ENCODE measurements at regions not wholly inside any gene's neighbourhood (a gene's known extent, or its start where the extent isn't known, plus 50 kb on each side); places are given as distances from the start of the nearest gene placed in this dataset.

DNA sequence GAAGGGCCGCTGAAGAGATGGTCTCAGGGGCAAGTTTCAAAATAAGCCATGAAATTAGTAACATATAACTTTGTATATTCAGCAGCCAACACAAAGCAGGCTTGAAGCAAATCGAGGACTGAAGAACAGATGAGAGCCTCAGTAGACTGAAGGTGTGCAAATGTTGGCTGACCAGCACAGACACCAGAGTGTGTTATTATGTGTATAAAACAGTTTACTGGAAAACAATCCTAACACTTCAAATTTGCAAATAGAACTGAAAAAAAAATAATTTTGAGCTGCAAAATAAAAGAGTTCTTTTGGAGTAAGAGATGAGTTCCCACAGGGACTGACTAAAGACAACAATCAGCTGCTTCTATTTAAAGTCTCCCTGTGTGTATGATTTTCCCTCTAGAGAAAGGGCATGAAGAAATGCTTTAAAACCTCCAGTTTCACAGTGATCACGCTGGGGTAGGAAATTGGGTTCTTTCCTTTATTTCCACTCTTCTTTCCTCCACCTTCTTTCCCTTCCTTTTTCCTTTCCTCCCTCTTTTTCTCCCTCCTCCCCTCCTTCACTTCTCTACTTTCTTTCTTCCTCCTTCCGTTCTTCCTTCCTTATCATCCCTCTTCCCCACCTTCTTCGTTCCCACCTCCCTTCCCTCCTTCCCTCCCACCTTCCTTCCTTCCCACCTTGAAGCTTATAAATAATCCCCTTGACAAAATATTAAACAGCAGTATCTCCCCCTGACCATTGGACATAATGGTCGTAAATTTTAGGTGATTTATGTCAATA is 383.9 kb upstream of the DCN start:
- H3K9me3 ChIP-seq (ENCODE audit: control insufficient read depth in 4 of 4, low read length in 3 of 4): no peaks in the 10 kb centered on the region

DNA sequence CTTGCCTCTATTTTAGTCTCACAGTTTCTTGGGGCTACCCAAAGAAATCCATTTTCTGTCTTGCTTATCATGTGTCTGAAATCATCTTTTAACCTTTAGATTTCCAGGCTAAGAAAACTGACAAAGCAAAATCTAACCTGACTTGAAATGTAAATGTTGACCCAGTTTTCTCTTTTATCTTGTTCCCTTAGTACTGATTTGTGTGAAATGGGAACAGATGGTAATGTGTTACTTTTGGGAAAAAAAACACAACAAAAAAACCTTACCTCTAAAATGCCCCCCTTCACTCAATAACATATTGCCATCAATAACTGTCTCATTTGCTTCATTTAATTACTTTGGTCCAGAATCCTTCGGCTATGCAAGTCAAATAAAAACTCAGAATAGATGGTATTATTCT is 383.2 kb upstream of the DCN start:
- 86% methylated on average over 1 of the region's 1 CpG for WGBS
- TF ChIP-seq, protein P1, sequence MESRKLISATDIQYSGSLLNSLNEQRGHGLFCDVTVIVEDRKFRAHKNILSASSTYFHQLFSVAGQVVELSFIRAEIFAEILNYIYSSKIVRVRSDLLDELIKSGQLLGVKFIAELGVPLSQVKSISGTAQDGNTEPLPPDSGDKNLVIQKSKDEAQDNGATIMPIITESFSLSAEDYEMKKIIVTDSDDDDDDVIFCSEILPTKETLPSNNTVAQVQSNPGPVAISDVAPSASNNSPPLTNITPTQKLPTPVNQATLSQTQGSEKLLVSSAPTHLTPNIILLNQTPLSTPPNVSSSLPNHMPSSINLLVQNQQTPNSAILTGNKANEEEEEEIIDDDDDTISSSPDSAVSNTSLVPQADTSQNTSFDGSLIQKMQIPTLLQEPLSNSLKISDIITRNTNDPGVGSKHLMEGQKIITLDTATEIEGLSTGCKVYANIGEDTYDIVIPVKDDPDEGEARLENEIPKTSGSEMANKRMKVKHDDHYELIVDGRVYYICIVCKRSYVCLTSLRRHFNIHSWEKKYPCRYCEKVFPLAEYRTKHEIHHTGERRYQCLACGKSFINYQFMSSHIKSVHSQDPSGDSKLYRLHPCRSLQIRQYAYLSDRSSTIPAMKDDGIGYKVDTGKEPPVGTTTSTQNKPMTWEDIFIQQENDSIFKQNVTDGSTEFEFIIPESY (IDR thresholded peaks at IDR 0.05): no peak
- no peak for TF ChIP-seq HNF4G (IDR thresholded peaks at IDR 0.05)
- DNase-seq (ENCODE audit: low spot score): no peak
- Histone ChIP-seq H3K9ac (ENCODE audit: low read depth in 1 of 2, low read length in 2 of 2) (no peak overlapping the region), H3K27ac (ENCODE audit: low read depth in 1 of 2, low read length in 2 of 2) (no peak overlapping the region), H3K9me3 (ENCODE audit: control insufficient read depth in 4 of 4, low read length in 3 of 4) (no peaks in the 10 kb centered on the region), H3K36me3 (ENCODE audit: control insufficient read depth in 4 of 4, insufficient read depth in 3 of 4, low read depth in 1 of 4, low read length in 3 of 4) (no peaks in the 10 kb centered on the region), H3K4me1 (ENCODE audit: control insufficient read depth in 4 of 4, insufficient read depth in 4 of 4, low read length in 3 of 4) (no peaks in the 10 kb centered on the region), H3K4me3 (ENCODE audit: low read depth in 1 of 3, low read length in 3 of 3) (no peak overlapping the region), H3K27me3 (ENCODE audit: control insufficient read depth in 4 of 4, insufficient read depth in 4 of 4, low read length in 3 of 4) (no peaks in the 10 kb centered on the region)

More for the DNA sequence above, 383.9 kb upstream of the DCN start:
- H3K4me3 ChIP-seq (ENCODE audit: low read depth in 1 of 3, low read length in 3 of 3): no peak overlapping the region
- WGBS: 88% methylated on average over 6 of the region's 6 CpGs
- H3K36me3 ChIP-seq (ENCODE audit: control insufficient read depth in 4 of 4, insufficient read depth in 3 of 4, low read depth in 1 of 4, low read length in 3 of 4): no peaks in the 10 kb centered on the region
- no peak for DNase-seq (ENCODE audit: low spot score)
- TF ChIP-seq, protein P2, sequence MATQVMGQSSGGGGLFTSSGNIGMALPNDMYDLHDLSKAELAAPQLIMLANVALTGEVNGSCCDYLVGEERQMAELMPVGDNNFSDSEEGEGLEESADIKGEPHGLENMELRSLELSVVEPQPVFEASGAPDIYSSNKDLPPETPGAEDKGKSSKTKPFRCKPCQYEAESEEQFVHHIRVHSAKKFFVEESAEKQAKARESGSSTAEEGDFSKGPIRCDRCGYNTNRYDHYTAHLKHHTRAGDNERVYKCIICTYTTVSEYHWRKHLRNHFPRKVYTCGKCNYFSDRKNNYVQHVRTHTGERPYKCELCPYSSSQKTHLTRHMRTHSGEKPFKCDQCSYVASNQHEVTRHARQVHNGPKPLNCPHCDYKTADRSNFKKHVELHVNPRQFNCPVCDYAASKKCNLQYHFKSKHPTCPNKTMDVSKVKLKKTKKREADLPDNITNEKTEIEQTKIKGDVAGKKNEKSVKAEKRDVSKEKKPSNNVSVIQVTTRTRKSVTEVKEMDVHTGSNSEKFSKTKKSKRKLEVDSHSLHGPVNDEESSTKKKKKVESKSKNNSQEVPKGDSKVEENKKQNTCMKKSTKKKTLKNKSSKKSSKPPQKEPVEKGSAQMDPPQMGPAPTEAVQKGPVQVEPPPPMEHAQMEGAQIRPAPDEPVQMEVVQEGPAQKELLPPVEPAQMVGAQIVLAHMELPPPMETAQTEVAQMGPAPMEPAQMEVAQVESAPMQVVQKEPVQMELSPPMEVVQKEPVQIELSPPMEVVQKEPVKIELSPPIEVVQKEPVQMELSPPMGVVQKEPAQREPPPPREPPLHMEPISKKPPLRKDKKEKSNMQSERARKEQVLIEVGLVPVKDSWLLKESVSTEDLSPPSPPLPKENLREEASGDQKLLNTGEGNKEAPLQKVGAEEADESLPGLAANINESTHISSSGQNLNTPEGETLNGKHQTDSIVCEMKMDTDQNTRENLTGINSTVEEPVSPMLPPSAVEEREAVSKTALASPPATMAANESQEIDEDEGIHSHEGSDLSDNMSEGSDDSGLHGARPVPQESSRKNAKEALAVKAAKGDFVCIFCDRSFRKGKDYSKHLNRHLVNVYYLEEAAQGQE (IDR thresholded peaks at IDR 0.05): no peak
- no peak overlapping the region for H3K9ac ChIP-seq (ENCODE audit: low read depth in 1 of 2, low read length in 2 of 2)
- H3K27ac ChIP-seq (ENCODE audit: low read depth in 1 of 2, low read length in 2 of 2): no peak overlapping the region
- H3K27me3 ChIP-seq (ENCODE audit: control insufficient read depth in 4 of 4, insufficient read depth in 4 of 4, low read length in 3 of 4): no peaks in the 10 kb centered on the region
- H3K4me1 ChIP-seq (ENCODE audit: control insufficient read depth in 4 of 4, insufficient read depth in 4 of 4, low read length in 3 of 4): no peaks in the 10 kb centered on the region

DNA sequence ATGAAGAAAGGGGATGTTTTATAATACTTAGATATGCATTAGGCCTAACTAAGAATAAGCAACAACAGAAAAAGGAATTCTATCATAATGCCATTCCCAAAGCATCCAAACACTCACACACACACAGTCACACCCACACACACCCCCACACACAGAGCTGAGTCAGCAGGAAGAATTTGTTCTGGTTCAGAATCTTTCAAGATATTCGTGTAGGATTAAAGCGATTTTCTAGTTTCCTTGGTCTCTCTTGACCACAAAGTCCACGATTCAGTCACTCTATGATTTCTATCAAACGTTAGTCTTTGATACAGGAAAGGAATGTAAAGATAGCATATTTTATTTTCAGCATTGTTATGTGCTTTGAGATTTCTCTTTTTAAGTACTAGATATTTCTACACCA is 382.6 kb upstream of the DCN start:
- no peaks in the 10 kb centered on the region for H3K4me1 ChIP-seq (ENCODE audit: control insufficient read depth in 4 of 4, insufficient read depth in 4 of 4, low read length in 3 of 4)
- no peak for DNase-seq (ENCODE audit: low spot score)
- H3K4me3 ChIP-seq (ENCODE audit: low read depth in 1 of 3, low read length in 3 of 3): no peak overlapping the region
- H3K9me3 ChIP-seq (ENCODE audit: control insufficient read depth in 4 of 4, low read length in 3 of 4): no peaks in the 10 kb centered on the region
- no peaks in the 10 kb centered on the region for H3K36me3 ChIP-seq (ENCODE audit: control insufficient read depth in 4 of 4, insufficient read depth in 3 of 4, low read depth in 1 of 4, low read length in 3 of 4)
- no peak overlapping the region for H3K9ac ChIP-seq (ENCODE audit: low read depth in 1 of 2, low read length in 2 of 2)
- H3K27ac ChIP-seq (ENCODE audit: low read depth in 1 of 2, low read length in 2 of 2): no peak overlapping the region
- WGBS: 78% methylated on average over 4 of the region's 4 CpGs
- H3K27me3 ChIP-seq (ENCODE audit: control insufficient read depth in 4 of 4, insufficient read depth in 4 of 4, low read length in 3 of 4): no peaks in the 10 kb centered on the region
- no peak for TF ChIP-seq GABPA (IDR thresholded peaks at IDR 0.05 in 1 of 2, conservative IDR thresholded peaks at IDR 0.05 in 1 of 2)
- no peak for TF ChIP-seq SP1 (IDR thresholded peaks at IDR 0.05)
- TF ChIP-seq HNF4A (conservative IDR thresholded peaks at IDR 0.05): no peak
- TF ChIP-seq, protein P3, sequence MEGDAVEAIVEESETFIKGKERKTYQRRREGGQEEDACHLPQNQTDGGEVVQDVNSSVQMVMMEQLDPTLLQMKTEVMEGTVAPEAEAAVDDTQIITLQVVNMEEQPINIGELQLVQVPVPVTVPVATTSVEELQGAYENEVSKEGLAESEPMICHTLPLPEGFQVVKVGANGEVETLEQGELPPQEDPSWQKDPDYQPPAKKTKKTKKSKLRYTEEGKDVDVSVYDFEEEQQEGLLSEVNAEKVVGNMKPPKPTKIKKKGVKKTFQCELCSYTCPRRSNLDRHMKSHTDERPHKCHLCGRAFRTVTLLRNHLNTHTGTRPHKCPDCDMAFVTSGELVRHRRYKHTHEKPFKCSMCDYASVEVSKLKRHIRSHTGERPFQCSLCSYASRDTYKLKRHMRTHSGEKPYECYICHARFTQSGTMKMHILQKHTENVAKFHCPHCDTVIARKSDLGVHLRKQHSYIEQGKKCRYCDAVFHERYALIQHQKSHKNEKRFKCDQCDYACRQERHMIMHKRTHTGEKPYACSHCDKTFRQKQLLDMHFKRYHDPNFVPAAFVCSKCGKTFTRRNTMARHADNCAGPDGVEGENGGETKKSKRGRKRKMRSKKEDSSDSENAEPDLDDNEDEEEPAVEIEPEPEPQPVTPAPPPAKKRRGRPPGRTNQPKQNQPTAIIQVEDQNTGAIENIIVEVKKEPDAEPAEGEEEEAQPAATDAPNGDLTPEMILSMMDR (IDR thresholded peaks at IDR 0.05; ENCODE audit: low read depth, low read length, missing input control): no peak
- TF ChIP-seq FOXA1 (IDR thresholded peaks at IDR 0.05): no peak
- TF ChIP-seq YY1 (IDR thresholded peaks at IDR 0.05): no peak
- TF ChIP-seq RAD21 (IDR thresholded peaks at IDR 0.05): no peak
- TF ChIP-seq, protein P2 (IDR thresholded peaks at IDR 0.05): no peak
- no peak for TF ChIP-seq JUND (IDR thresholded peaks at IDR 0.05)
- no peak for TF ChIP-seq HNF4G (IDR thresholded peaks at IDR 0.05)
- TF ChIP-seq, protein P4, sequence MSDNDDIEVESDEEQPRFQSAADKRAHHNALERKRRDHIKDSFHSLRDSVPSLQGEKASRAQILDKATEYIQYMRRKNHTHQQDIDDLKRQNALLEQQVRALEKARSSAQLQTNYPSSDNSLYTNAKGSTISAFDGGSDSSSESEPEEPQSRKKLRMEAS (IDR thresholded peaks at IDR 0.05): no peak
- TF ChIP-seq EGR1 (IDR thresholded peaks at IDR 0.05; ENCODE audit: low read depth in 2 of 2): no peak

Data from liver (tissue), 8 donors.